ENCODE measurements at regions not wholly inside any gene's neighbourhood (a gene's known extent, or its start where the extent isn't known, plus 50 kb on each side); places are given as distances from the start of the nearest gene placed in this dataset.

DNA sequence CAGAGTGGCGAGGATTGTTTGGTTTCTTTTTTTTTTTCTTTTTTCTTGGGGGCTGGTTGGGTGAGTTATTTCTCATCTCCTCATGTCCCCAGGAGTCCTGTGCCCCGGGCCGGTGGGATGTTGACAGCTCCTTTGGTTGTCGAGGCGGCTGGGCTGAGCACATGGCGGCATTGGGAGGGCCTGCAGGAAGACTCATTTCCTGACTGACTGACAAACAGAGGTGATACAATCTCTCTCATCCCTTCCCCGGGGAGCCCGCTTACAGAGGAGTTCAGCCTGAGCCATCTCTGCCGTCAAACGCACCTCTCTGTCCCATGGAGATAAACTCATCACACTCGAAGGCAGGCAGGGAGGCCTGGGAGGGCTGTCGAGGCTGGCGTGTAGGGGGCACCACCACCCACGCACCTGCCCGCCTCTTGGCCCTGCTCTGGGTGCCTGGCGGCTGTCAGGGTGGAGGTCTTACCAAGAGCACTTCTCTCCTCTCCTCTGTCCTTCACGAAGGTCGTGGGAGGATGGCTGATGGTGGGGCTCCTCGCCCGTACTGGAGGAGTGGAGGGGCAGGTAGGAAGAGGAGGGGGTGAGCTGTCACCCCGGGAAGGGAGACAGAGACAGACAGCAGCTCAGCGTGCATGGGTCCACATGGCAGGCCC is 60.0 kb upstream of the NECTIN1 start:
- in situ Hi-C loops (cut with MboI): no loop called here
- peaks cover 24% of the 10 kb centered on the region for H3K4me1 ChIP-seq (ENCODE audit: insufficient read depth)
- H3K9me2 ChIP-seq (ENCODE audit: insufficient read depth): no peaks in the 10 kb centered on the region

DNA sequence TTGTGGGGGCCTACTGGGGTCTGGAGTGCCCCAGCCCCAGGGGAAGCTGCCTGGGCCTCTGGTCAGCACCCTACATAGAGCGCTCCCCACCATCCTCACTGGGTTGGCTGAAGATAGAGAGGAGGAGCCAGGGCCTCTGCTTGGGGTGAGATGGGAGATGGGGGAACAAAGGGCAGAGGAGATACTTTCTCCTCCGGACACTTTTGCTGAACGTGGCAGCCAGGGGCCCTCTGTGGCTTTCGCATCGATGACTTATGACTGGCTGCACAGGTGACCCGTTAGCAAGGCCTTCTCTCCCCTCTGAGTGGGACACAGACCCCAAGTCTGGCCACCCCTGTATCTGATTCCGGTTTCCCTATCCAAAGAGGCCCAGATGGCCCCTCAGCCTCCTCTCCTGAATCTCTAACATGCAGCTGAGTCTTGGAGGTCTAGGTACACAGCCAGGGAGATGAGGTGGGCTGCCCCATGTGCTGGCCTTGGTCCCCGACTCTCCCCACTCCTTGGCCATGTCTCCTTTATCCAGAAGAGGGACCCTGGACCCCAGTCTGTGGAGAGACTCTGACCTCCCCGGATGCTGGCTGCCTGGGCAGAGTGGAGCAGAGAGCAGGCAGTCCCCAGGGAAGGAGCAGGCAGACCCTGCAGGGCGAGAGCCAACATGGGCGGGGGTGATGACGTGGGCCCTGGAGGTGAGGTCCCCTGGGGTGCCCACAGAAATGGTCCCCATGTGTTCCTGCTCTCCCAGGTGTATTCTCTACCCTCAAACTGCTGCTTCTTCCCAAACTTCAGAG is 59.3 kb upstream of the NECTIN1 start:
- Histone ChIP-seq H3F3A (ENCODE audit: insufficient read depth) (peaks cover 11% of the 10 kb centered on the region), H2AFZ (no peak overlapping the region), H3K9me3 (ENCODE audit: low read depth) (no peaks in the 10 kb centered on the region), H3K36me3 (ENCODE audit: low read depth) (no peaks in the 10 kb centered on the region), H3K27ac (no peak overlapping the region), H4K20me1 (ENCODE audit: insufficient read depth) (no peaks in the 10 kb centered on the region), H3K4me1 (ENCODE audit: insufficient read depth) (peaks cover 18% of the 10 kb centered on the region), H3K4me2 (ENCODE audit: unreplicated experiment) (no peak overlapping the region), H3K27me3 (replicated peaks; ENCODE audit: insufficient read depth) (no peaks in the 10 kb centered on the region; the same call in 1 of the 2 replicates), H3K9me2 (ENCODE audit: insufficient read depth) (no peaks in the 10 kb centered on the region), H3K4me3 (no peak overlapping the region), H3K79me2 (ENCODE audit: insufficient read depth) (no peaks in the 10 kb centered on the region), H3K9ac (no peak overlapping the region)
- in situ Hi-C loops (cut with MboI): no loop called here
- WGBS, 2 experiments (ENCODE audit: low coverage in 1 of 2, low lambda C conversion rate in 2 of 2, missing lambda C conversion rate in 2 of 2): 81 to 82% methylated on average over 9 to 11 of the region's 12 CpGs
- no peak for DNase-seq
- TF ChIP-seq EZH2phosphoT487 (IDR thresholded peaks at IDR 0.05; ENCODE audit: insufficient read depth, low read depth) (no peak), EZH2 (IDR thresholded peaks at IDR 0.05; ENCODE audit: insufficient read depth, poor library complexity, severe bottlenecking) (no peak)

More for the DNA sequence above, 60.0 kb upstream of the NECTIN1 start:
- 86 to 87% methylated on average over 22 of the region's 22 CpGs for WGBS, 2 experiments (ENCODE audit: low coverage in 1 of 2, low lambda C conversion rate in 2 of 2, missing lambda C conversion rate in 2 of 2)
- TF ChIP-seq EZH2phosphoT487 (IDR thresholded peaks at IDR 0.05; ENCODE audit: insufficient read depth, low read depth) (no peak), EZH2 (IDR thresholded peaks at IDR 0.05; ENCODE audit: insufficient read depth, poor library complexity, severe bottlenecking) (no peak)
- Histone ChIP-seq H3F3A (ENCODE audit: insufficient read depth) (peaks cover 11% of the 10 kb centered on the region), H3K9me3 (ENCODE audit: low read depth) (no peaks in the 10 kb centered on the region), H3K36me3 (ENCODE audit: low read depth) (no peaks in the 10 kb centered on the region), H3K4me2 (ENCODE audit: unreplicated experiment) (no peak overlapping the region), H3K79me2 (ENCODE audit: insufficient read depth) (no peaks in the 10 kb centered on the region), H2AFZ (no peak overlapping the region), H3K9ac (no peak overlapping the region), H3K27me3 (replicated peaks; ENCODE audit: insufficient read depth) (no peaks in the 10 kb centered on the region; the same call in 1 of the 2 replicates), H3K27ac (no peak overlapping the region), H3K4me3 (no peak overlapping the region), H4K20me1 (ENCODE audit: insufficient read depth) (no peaks in the 10 kb centered on the region)
- DNase-seq: no peak

DNA sequence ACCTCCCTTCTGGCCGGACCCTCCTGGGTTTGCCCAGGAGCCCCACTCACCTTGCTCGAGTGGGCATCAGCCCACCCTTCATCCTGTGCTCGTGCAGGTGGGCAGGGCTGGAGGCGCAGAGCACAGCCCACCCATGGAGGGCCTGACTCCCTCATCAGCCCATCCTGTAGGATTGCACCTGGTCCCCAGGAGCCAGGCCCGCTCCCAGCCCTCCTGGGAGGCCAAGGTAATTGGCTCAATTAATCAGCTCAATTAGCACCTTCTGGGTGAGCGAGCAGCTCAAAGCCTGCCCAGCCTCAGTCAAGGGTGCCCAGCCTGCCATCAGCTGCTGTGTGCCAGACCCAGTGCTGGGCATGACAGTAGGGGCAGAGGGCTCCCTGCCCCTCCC is 58.1 kb upstream of the NECTIN1 start:
- H3K27ac ChIP-seq: no peak overlapping the region
- 0 out of 2 replicates have a peak, but pooled peaks cover under 1% of the 10 kb centered on the region for H3F3A ChIP-seq (ENCODE audit: insufficient read depth)
- no peak overlapping the region for H3K4me2 ChIP-seq (ENCODE audit: unreplicated experiment)
- H3K4me1 ChIP-seq (ENCODE audit: insufficient read depth): peaks cover 10% of the 10 kb centered on the region
- in situ Hi-C loops (cut with MboI): no loop called here
- no peaks in the 10 kb centered on the region for H3K79me2 ChIP-seq (ENCODE audit: insufficient read depth)
- no peaks in the 10 kb centered on the region for H3K9me2 ChIP-seq (ENCODE audit: insufficient read depth)
- 67 to 68% methylated on average over 6 of the region's 6 CpGs for WGBS, 2 experiments (ENCODE audit: low coverage in 1 of 2, low lambda C conversion rate in 2 of 2, missing lambda C conversion rate in 2 of 2)
- H3K9ac ChIP-seq: no peak overlapping the region
- DNase-seq: no peak
- H2AFZ ChIP-seq: no peak overlapping the region
- H4K20me1 ChIP-seq (ENCODE audit: insufficient read depth): no peaks in the 10 kb centered on the region
- no peak overlapping the region for H3K4me3 ChIP-seq
- no peaks in the 10 kb centered on the region; the same call in 1 of the 2 replicates for H3K27me3 ChIP-seq (replicated peaks; ENCODE audit: insufficient read depth)
- TF ChIP-seq EZH2 (IDR thresholded peaks at IDR 0.05; ENCODE audit: insufficient read depth, poor library complexity, severe bottlenecking) (no peak), EZH2phosphoT487 (IDR thresholded peaks at IDR 0.05; ENCODE audit: insufficient read depth, low read depth) (no peak)
- H3K36me3 ChIP-seq (ENCODE audit: low read depth): no peaks in the 10 kb centered on the region
- H3K9me3 ChIP-seq (ENCODE audit: low read depth): no peaks in the 10 kb centered on the region

DNA sequence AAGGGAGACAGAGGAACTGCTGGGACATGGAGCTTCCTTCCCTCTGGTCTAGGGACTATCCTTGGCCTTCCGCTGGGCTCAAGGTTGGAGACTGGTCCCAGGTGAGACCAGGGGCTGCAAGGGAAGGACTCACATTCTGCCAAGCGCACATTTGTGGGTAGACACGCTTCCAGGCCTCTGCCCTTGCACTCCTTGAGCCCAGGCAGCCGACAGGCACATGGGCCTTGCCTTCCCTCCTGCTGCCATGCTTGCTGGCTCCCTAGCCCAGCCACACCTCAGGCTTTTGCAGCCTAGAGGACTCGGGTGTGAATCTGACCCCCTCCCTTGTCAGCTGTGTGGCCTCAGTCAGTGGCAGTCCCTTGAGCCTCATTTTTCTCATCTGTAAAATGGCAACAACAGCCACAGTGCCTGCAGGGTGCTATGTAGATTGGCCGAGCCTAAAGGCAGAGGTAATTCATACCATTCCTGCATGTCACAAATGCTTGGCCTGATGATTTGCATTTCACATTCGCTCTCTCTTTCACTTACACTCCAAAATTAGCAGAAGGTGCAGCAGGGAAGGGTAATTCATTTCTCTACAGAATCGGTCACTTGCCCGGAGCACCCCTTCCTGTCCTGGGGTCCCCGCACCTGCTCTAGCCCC is 57.6 kb upstream of the NECTIN1 start:
- H3K4me2 ChIP-seq (ENCODE audit: unreplicated experiment): no peak overlapping the region
- no peaks in the 10 kb centered on the region for H3K9me2 ChIP-seq (ENCODE audit: insufficient read depth)
- no peaks in the 10 kb centered on the region; the same call in 1 of the 2 replicates for H3K27me3 ChIP-seq (replicated peaks; ENCODE audit: insufficient read depth)
- TF ChIP-seq EZH2phosphoT487 (IDR thresholded peaks at IDR 0.05; ENCODE audit: insufficient read depth, low read depth) (no peak), EZH2 (IDR thresholded peaks at IDR 0.05; ENCODE audit: insufficient read depth, poor library complexity, severe bottlenecking) (no peak)
- H2AFZ ChIP-seq: no peak overlapping the region
- no peak overlapping the region for H3K27ac ChIP-seq
- peaks cover 6% of the 10 kb centered on the region for H3K4me1 ChIP-seq (ENCODE audit: insufficient read depth)
- H3K79me2 ChIP-seq (ENCODE audit: insufficient read depth): no peaks in the 10 kb centered on the region
- DNase-seq: no peak
- H3K4me3 ChIP-seq: no peak overlapping the region
- WGBS, 2 experiments (ENCODE audit: low coverage in 1 of 2, low lambda C conversion rate in 2 of 2, missing lambda C conversion rate in 2 of 2): 68 to 71% methylated on average over 9 to 10 of the region's 10 CpGs
- no peaks in the 10 kb centered on the region for H3K9me3 ChIP-seq (ENCODE audit: low read depth)
- in situ Hi-C loops (cut with MboI): no loop called here
- H3F3A ChIP-seq (ENCODE audit: insufficient read depth): no peaks in the 10 kb centered on the region
- no peaks in the 10 kb centered on the region for H4K20me1 ChIP-seq (ENCODE audit: insufficient read depth)
- H3K36me3 ChIP-seq (ENCODE audit: low read depth): no peaks in the 10 kb centered on the region
- H3K9ac ChIP-seq: no peak overlapping the region

Measured in GM23248 (cell line).